Endometrial microvascular endothelial cells (primary cell): ENCODE measurements at regions not wholly inside any gene's neighbourhood (a gene's known extent, or its start where the extent isn't known, plus 50 kb on each side); places are given as distances from the start of the nearest gene placed in this dataset.

ENCODE experiments used
- in situ Hi-C: cut with HindIII; loops from 2 replicates; pipeline ENCODE4 v1.10.0; 2017; ENCODE audit warnings: low sequenced_read_pairs, low pct_unique_long_range_greater_than_20kb; ENCODE audit errors: inconsistent ontology term

GRCh38 chr14:55734731-55735130 lies 154.7 kb downstream of the KTN1 start:
- in situ Hi-C loops = loop anchor here (25.0 kb wide), 1 partner anchor 603 kb away; no protein-coding TSS in a partner anchor

- in situ Hi-C loops = loop anchor here (25.0 kb wide), 1 partner anchor 597 kb away; no protein-coding TSS in a partner anchor
Observed at GRCh38 chr14:55739967-55740648, 160.1 kb downstream of the KTN1 start.

- in situ Hi-C loops = loop anchor here (25.0 kb wide), 1 partner anchor 597 kb away; no protein-coding TSS in a partner anchor
Observed at GRCh38 chr14:55740649-55740989, 160.6 kb downstream of the KTN1 start.

- in situ Hi-C loops = loop anchor here (25.0 kb wide), 1 partner anchor 596 kb away; no protein-coding TSS in a partner anchor
Observed at GRCh38 chr14:55741240-55741639, 161.2 kb downstream of the KTN1 start.

GRCh38 chr14:55743551-55743950 lies 163.5 kb downstream of the KTN1 start:
- in situ Hi-C loops = loop anchor here (25.0 kb wide), 1 partner anchor 594 kb away; no protein-coding TSS in a partner anchor

GRCh38 chr14:55744321-55744720 lies 164.3 kb downstream of the KTN1 start:
- in situ Hi-C loops = loop anchor here (25.0 kb wide), 1 partner anchor 593 kb away; no protein-coding TSS in a partner anchor

GRCh38 chr14:55745906-55746305 lies 165.9 kb downstream of the KTN1 start:
- in situ Hi-C loops = loop anchor here (25.0 kb wide), 1 partner anchor 591 kb away; no protein-coding TSS in a partner anchor

- in situ Hi-C loops = loop anchor here (25.0 kb wide), 1 partner anchor 591 kb away; no protein-coding TSS in a partner anchor
Observed at GRCh38 chr14:55746558-55746957, 166.6 kb downstream of the KTN1 start.

- in situ Hi-C loops = loop anchor here (25.0 kb wide), 1 partner anchor 590 kb away; no protein-coding TSS in a partner anchor
Observed at GRCh38 chr14:55747186-55747585, 167.2 kb downstream of the KTN1 start.

- in situ Hi-C loops = loop anchor here (25.0 kb wide), 1 partner anchor 588 kb away; no protein-coding TSS in a partner anchor
Observed at GRCh38 chr14:55749201-55749812, 169.3 kb downstream of the KTN1 start.

- in situ Hi-C loops = loop anchor here (25.0 kb wide), 1 partner anchor 587 kb away; no protein-coding TSS in a partner anchor
Observed at GRCh38 chr14:55749946-55750345, 169.9 kb downstream of the KTN1 start.

- in situ Hi-C loops = no loop called here
Observed at GRCh38 chr14:55752580-55753390, 172.8 kb downstream of the KTN1 start.

- in situ Hi-C loops = no loop called here
Observed at GRCh38 chr14:55754471-55754870, 174.5 kb downstream of the KTN1 start.

- in situ Hi-C loops = no loop called here
Observed at GRCh38 chr14:55754871-55755270, 174.9 kb downstream of the KTN1 start.

- in situ Hi-C loops = no loop called here
Observed at GRCh38 chr14:55756078-55756477, 176.1 kb downstream of the KTN1 start.

- in situ Hi-C loops = no loop called here
Observed at GRCh38 chr14:55756557-55756956, 176.6 kb downstream of the KTN1 start.

- in situ Hi-C loops = no loop called here
Observed at GRCh38 chr14:55758796-55759195, 178.8 kb downstream of the KTN1 start.

- in situ Hi-C loops = no loop called here
Observed at GRCh38 chr14:55760789-55761566, 181.0 kb downstream of the KTN1 start.
